Gastroesophageal sphincter (tissue), 3 donors: ENCODE measurements at regions not wholly inside any gene's neighbourhood (a gene's known extent, or its start where the extent isn't known, plus 50 kb on each side); places are given as distances from the start of the nearest gene placed in this dataset.

Experiments
- EP300 ChIP-seq: sonication (generic); formaldehyde crosslinking; IDR thresholded peaks from one replicate; pipeline ENCODE4 v1.6.1; 2017; ENCODE audit warnings: antibody characterized with exemption, mild to moderate bottlenecking
- POLR2A ChIP-seq, 2 donors: fragments of 450-650 bp; IDR thresholded peaks; one replicate each; pipeline ENCODE4 v1.6.1; 2017; ENCODE audit warnings: antibody characterized with exemption in 2 of 2, mild to moderate bottlenecking in 2 of 2, moderate library complexity in 1 of 2
- POLR2AphosphoS5 ChIP-seq: sonication (generic); formaldehyde crosslinking; IDR thresholded peaks from one replicate; pipeline ENCODE4 v1.6.1; 2017; ENCODE audit warnings: antibody characterized with exemption
- TF ChIP-seq, protein P1 (sequence below), 4 experiments: fragments of 200-600 bp in 2 of 4; fragments of 450-650 bp in 2 of 4; sonication (generic) in 1 of 4; IDR thresholded peaks; one replicate each; pipeline ENCODE4 v1.5.1; 2017 to 2019; ENCODE audit warnings: antibody characterized with exemption in 4 of 4, mild to moderate bottlenecking in 2 of 4, moderate library complexity in 2 of 4

DNA sequence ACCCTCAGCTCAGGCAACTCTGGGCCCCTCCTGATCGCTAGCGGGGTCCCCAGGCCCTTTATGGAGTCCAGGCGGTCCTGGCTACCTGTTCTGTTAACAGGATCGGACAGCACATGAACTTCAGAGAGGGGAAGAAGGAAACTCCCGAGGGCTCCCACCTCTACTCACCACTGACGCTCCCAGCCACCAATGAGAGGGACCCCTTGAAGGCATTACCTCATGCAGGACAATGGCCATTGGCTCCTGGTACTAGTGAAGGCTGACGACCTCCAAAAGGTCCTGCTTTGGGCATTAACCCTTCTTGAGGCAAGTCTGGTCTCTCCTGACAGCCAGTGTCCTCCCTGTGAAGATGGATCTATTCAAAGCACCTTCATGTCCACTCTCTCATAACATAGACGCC, 71.5 kb upstream of the LMO1 start:
- TF ChIP-seq POLR2AphosphoS5 (no peak), POLR2A (IDR thresholded peaks at IDR 0.05) (no peak), EP300 (no peak)
- TF ChIP-seq, protein P1, sequence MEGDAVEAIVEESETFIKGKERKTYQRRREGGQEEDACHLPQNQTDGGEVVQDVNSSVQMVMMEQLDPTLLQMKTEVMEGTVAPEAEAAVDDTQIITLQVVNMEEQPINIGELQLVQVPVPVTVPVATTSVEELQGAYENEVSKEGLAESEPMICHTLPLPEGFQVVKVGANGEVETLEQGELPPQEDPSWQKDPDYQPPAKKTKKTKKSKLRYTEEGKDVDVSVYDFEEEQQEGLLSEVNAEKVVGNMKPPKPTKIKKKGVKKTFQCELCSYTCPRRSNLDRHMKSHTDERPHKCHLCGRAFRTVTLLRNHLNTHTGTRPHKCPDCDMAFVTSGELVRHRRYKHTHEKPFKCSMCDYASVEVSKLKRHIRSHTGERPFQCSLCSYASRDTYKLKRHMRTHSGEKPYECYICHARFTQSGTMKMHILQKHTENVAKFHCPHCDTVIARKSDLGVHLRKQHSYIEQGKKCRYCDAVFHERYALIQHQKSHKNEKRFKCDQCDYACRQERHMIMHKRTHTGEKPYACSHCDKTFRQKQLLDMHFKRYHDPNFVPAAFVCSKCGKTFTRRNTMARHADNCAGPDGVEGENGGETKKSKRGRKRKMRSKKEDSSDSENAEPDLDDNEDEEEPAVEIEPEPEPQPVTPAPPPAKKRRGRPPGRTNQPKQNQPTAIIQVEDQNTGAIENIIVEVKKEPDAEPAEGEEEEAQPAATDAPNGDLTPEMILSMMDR (IDR thresholded peaks at IDR 0.05), result no peak
